K562 (cell line): ENCODE measurements at regions not wholly inside any gene's neighbourhood (a gene's known extent, or its start where the extent isn't known, plus 50 kb on each side); places are given as distances from the start of the nearest gene placed in this dataset.
A peak's percentile ranks its signal among the peaks of the same experiment; 100 is the strongest.

Experiments
- ATAC-seq: fragments of 200-7000 bp; cut with Tn5 transposase; 3 replicates; pipeline ENCODE4 v1.9.1; 2020; ENCODE audit warnings: moderate library complexity
- BruUV-seq: library from RNA; stranded (reverse); fragments of 400-500 nt; replicated peaks from 2 replicates; lab custom pipeline; 2021; lab: Mats Ljungman, UMichigan
- CTCF ChIA-PET: fragments of 300-600 bp; formaldehyde crosslinking; extraction: SDS; loops from one replicate; lab custom pipeline; 2021; ENCODE audit warnings: low intra/inter-chr PET ratio; lab: Yijun Ruan, JAX
- POLR2A ChIA-PET: fragments of 300-600, 350-650 bp; sonication (Branson Sonifier 250); formaldehyde crosslinking; extraction: SDS; loops from one replicate; lab custom pipeline; 2021; ENCODE audit warnings: antibody characterized with exemption, inconsistent platforms; lab: Yijun Ruan, JAX
- DNase-seq, 4 experiments: peaks; one replicate each; pipeline versions ENCODE4 v3.0.0 to v3.0.0-alpha.2; 2011 to 2018; ENCODE audit warnings: low spot score in 3 of 4, mixed read lengths in 3 of 4; ENCODE audit errors: extremely low read depth in 1 of 4
- FAIRE-seq: peaks from 2 replicates; lab custom pipeline; 2011; peaks lifted over from hg19 to GRCh38; lab: Jason Lieb, UNC
- H2AFZ ChIP-seq: 2 replicates; pipeline ENCODE4 v1.6.0; 2011; ENCODE audit warnings: low read depth, low read length, control low read depth, inconsistent platforms
- H3K27ac ChIP-seq: fragments of 200-600 bp; 3 replicates; pipeline ENCODE4 v1.8.0; 2011; ENCODE audit warnings: low read depth, mild to moderate bottlenecking, control low read depth, inconsistent platforms, low read length, moderate library complexity, mixed read lengths; ENCODE audit errors: extremely low read depth
- H3K27me3 ChIP-seq, 2 experiments: fragments of 300-600 bp in 1 of 2; 2 replicates in 1 of 2; 3 replicates in 1 of 2; pipeline versions ENCODE4 v1.6.0 to v1.8.0; 2011; ENCODE audit warnings: inconsistent platforms in 2 of 2, low read length in 2 of 2, mild to moderate bottlenecking in 1 of 2, mixed read lengths in 1 of 2, moderate library complexity in 1 of 2; ENCODE audit not compliant: control insufficient read depth in 2 of 2, insufficient read depth in 2 of 2
- H3K36me3 ChIP-seq: fragments of 300-600 bp; 3 replicates; pipeline ENCODE4 v1.8.0; 2011; ENCODE audit warnings: mild to moderate bottlenecking, low read length, inconsistent platforms; ENCODE audit not compliant: control insufficient read depth, insufficient read depth
- H3K4me1 ChIP-seq, 2 experiments: fragments of 200-600 bp in 1 of 2; replicated peaks in 1 of 2; 2 replicates in 1 of 2; 3 replicates in 1 of 2; pipeline versions ENCODE4 v1.5.1 to v1.8.0; 2011; ENCODE audit warnings: inconsistent platforms in 2 of 2, low read length in 2 of 2, mild to moderate bottlenecking in 1 of 2, mixed read lengths in 1 of 2, moderate library complexity in 1 of 2; ENCODE audit not compliant: control insufficient read depth in 2 of 2, insufficient read depth in 2 of 2
- H3K4me2 ChIP-seq: 2 replicates; pipeline ENCODE4 v1.6.1; 2011; ENCODE audit warnings: low read length, control low read depth, inconsistent platforms, mixed read lengths; ENCODE audit not compliant: insufficient read depth
- H3K4me3 ChIP-seq: fragments of 200-600 bp; sonication (generic), shearing (Covaris generic); 2 replicates; pipeline ENCODE4 v1.5.1; 2016; ENCODE audit warnings: control low read depth, inconsistent platforms
- H3K79me2 ChIP-seq: fragments of 200-600 bp; 3 replicates; pipeline ENCODE4 v1.8.0; 2011; ENCODE audit warnings: low read length, inconsistent platforms; ENCODE audit not compliant: control insufficient read depth, insufficient read depth
- H3K9ac ChIP-seq, 2 experiments: 2 replicates each; pipeline versions ENCODE4 v1.6.0 to v1.6.1; 2011; ENCODE audit warnings: low read depth in 2 of 2, low read length in 2 of 2, control low read depth in 1 of 2, inconsistent platforms in 1 of 2, mild to moderate bottlenecking in 1 of 2, mixed read lengths in 1 of 2; ENCODE audit not compliant: insufficient read depth in 1 of 2
- H3K9me1 ChIP-seq: one replicate; pipeline ENCODE4 v1.6.0; 2011; ENCODE audit warnings: inconsistent platforms, mild to moderate bottlenecking, low read length, moderate library complexity; ENCODE audit not compliant: control insufficient read depth, insufficient read depth
- H3K9me3 ChIP-seq: replicated peaks from 2 replicates; pipeline ENCODE4 v1.5.1; 2011; ENCODE audit warnings: low read depth, low read length, inconsistent platforms; ENCODE audit not compliant: control insufficient read depth, insufficient read depth
- H4K20me1 ChIP-seq: replicated peaks from 2 replicates; pipeline ENCODE4 v1.6.1; 2011; ENCODE audit warnings: low read length, inconsistent platforms, mixed read lengths; ENCODE audit not compliant: control insufficient read depth, insufficient read depth
- E2F6 ChIP-seq, 2 experiments: IDR thresholded peaks; 2 replicates each; pipeline ENCODE4 v1.6.1; 2011; ENCODE audit warnings: borderline replicate concordance in 1 of 2, control low read depth in 1 of 2, low read depth in 1 of 2, low read length in 1 of 2, mild to moderate bottlenecking in 1 of 2, mixed read lengths in 1 of 2, moderate library complexity in 1 of 2; ENCODE audit not compliant: insufficient read depth in 1 of 2, insufficient read length in 1 of 2, poor library complexity in 1 of 2, severe bottlenecking in 1 of 2; ENCODE audit errors: extremely low read depth in 1 of 2
- FOXK2 ChIP-seq, 2 experiments: fragments of 450-650 bp; IDR thresholded peaks in 1 of 2; conservative IDR thresholded peaks in 1 of 2; 2 replicates each; pipeline ENCODE4 v1.6.1; 2016; ENCODE audit warnings: low read depth in 2 of 2, mild to moderate bottlenecking in 1 of 2
- FOXP1 ChIP-seq: sonication (generic); formaldehyde crosslinking; IDR thresholded peaks from 2 replicates; pipeline ENCODE4 v1.8.0; 2022; ENCODE audit warnings: mild to moderate bottlenecking, missing genetic modification reagents
- GATAD2A ChIP-seq: fragments of 450-650 bp; IDR thresholded peaks from 2 replicates; pipeline ENCODE4 v1.6.1; 2017
- NFATC3 ChIP-seq: fragments of 450-650 bp; IDR thresholded peaks from 2 replicates; pipeline ENCODE4 v1.6.1; 2017; ENCODE audit warnings: mild to moderate bottlenecking
- RB1 ChIP-seq: fragments of 450-650 bp; IDR thresholded peaks from 2 replicates; pipeline ENCODE4 v1.6.1; 2017; ENCODE audit warnings: low read depth, mild to moderate bottlenecking
- SFPQ ChIP-seq: fragments of 200-400 bp; formaldehyde crosslinking; IDR thresholded peaks from 2 replicates; pipeline ENCODE4 v1.6.1; 2017; ENCODE audit warnings: mild to moderate bottlenecking, low read depth, low read length, moderate library complexity
- SNIP1 ChIP-seq: fragments of 450-650 bp; IDR thresholded peaks from 2 replicates; pipeline ENCODE4 v1.7.1; 2017; ENCODE audit warnings: low read depth, mild to moderate bottlenecking
- SRSF7 ChIP-seq: fragments of 200-400 bp; formaldehyde crosslinking; optimal IDR thresholded peaks from 2 replicates; pipeline ENCODE3; 2017; ENCODE audit warnings: mild to moderate bottlenecking, low read depth, low read length
- STAT5B ChIP-seq: fragments of 250-450 bp; sonication (Bioruptor Pico); IDR thresholded peaks from 2 replicates; pipeline ENCODE4 v1.8.0; 2021; ENCODE audit warnings: mild to moderate bottlenecking, inconsistent platforms
- WHSC1 ChIP-seq: IDR thresholded peaks from one replicate; pipeline ENCODE4 v1.6.1; 2012; ENCODE audit warnings: low read length, control low read depth, inconsistent platforms
- WGBS: fragments of 100-300 bp; shearing (Covaris generic); methylation state at CpG from one replicate; pipeline ENCODE4 v1.1.6; 2016; ENCODE audit warnings: low coverage, mixed read lengths; ENCODE audit not compliant: insufficient coverage; ENCODE audit errors: missing lambda C conversion rate; 5-methylcytosine and 5-hydroxymethylcytosine counted together
- in situ Hi-C: fragments of 300-500 bp; cut with MboI; formaldehyde crosslinking; loops from 4 replicates; pipeline ENCODE4 v1.15.0; 2018; ENCODE audit warnings: inconsistent platforms, mixed read lengths
- intact Hi-C: fragments of 100-400 bp; cut with micrococcal nuclease; formaldehyde crosslinking; loops from 2 replicates; pipeline ENCODE4 v1.14.2; 2022
- TF ChIP-seq, protein P1 (sequence below): fragments of 250-450 bp; sonication (Bioruptor Pico); IDR thresholded peaks from 2 replicates; pipeline ENCODE4 v1.8.0; 2021; ENCODE audit warnings: borderline replicate concordance, mild to moderate bottlenecking, moderate library complexity; ENCODE audit not compliant: poor library complexity, severe bottlenecking
- TF ChIP-seq, protein P2 (sequence below), 2 experiments: IDR thresholded peaks; 2 replicates each; pipeline ENCODE4 v1.6.1; 2012; ENCODE audit warnings: improper control_type of control experiment in 2 of 2, low read depth in 2 of 2, low read length in 2 of 2, borderline replicate concordance in 1 of 2
- TF ChIP-seq, protein P3 (sequence below): IDR thresholded peaks from 2 replicates; pipeline ENCODE4 v1.6.1; 2016; ENCODE audit warnings: missing genetic modification characterization, missing compliant biosample characterization

DNA sequence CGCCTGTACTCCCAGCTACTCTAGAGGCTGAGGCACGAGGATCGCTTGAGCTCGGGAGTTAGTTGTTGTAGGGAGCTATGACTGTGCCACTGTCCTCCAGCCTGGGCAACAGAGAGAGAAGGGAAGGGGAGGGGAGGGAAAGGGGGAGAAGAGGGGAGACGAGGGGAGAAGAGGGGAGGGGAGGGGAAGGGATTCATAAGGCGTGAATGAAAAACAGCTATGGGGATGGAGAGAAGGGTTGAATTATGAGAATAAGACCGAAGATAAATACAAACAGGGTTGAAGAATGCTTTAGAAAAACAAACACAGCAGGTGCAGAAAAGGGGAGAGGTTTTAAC lies 106.0 kb downstream of the TRIM27 start:
- Histone ChIP-seq H3K9ac (peak overlapping the region; percentile 67 to 90), H3K27ac (no peak overlapping the region), H3K79me2 (no peaks in the 10 kb centered on the region), H3K9me1 (no peaks in the 10 kb centered on the region), H3K9me3 (no peaks in the 10 kb centered on the region), H3K36me3 (no peaks in the 10 kb centered on the region), H3K4me3 (peak overlapping the region; percentile 45), H3K4me1 (peaks cover 7 to 11% of the 10 kb centered on the region in 2 experiments; a peak in 4 of 5 replicates), H3K4me2 (peak overlapping the region; percentile 93), H4K20me1 (no peaks in the 10 kb centered on the region), H2AFZ (peak overlapping the region; percentile 77), H3K27me3 (no peaks in the 10 kb centered on the region)
- DNase-seq (peak in 1 of 4 experiments; percentile 67), FAIRE-seq (peak; percentile 65), ATAC-seq (peak; percentile 72)
- WGBS: 2% methylated on average over 5 of the region's 7 CpGs
- intact Hi-C loops (loop anchor here (2.0 to 10.0 kb wide), 2 partner anchors 23 to 323 kb away; no protein-coding TSS in a partner anchor), in situ Hi-C loops (no loop called here)
- BruUV-seq: no TSS peak
- POLR2A ChIA-PET: interaction anchor here (0.6 to 2.0 kb wide), 12 partner anchors 9 to 1010 kb away, joined by 3 to 13 read pairs (median 4); partner anchors contain the start of gene ZNF311
- CTCF ChIA-PET: interaction anchor here (1.2 kb wide), 1 partner anchor 23 kb away, joined by 3 read pairs; no protein-coding TSS in a partner anchor
- peak in 1 of 2 experiments; percentile 51; a peak in 1 of 4 replicates for TF ChIP-seq FOXK2 (conservative IDR thresholded peaks at IDR 0.05 in 1 of 2, IDR thresholded peaks at IDR 0.05 in 1 of 2; ENCODE audit: low read depth in 2 of 2)
- no peak for TF ChIP-seq SRSF7
- peak in 1 of 2 experiments; percentile 16 for TF ChIP-seq E2F6 (IDR thresholded peaks at IDR 0.05; ENCODE audit: borderline replicate concordance in 1 of 2, extremely low read depth in 1 of 2, insufficient read depth in 1 of 2, insufficient read length in 1 of 2, low read depth in 1 of 2, low read length in 1 of 2, poor library complexity in 1 of 2, severe bottlenecking in 1 of 2)
- TF ChIP-seq FOXP1: no peak
- TF ChIP-seq, protein P1, sequence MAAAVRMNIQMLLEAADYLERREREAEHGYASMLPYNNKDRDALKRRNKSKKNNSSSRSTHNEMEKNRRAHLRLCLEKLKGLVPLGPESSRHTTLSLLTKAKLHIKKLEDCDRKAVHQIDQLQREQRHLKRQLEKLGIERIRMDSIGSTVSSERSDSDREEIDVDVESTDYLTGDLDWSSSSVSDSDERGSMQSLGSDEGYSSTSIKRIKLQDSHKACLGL (CRISPR knock-in tag): no peak
- peak; percentile 82; the same call in 1 of the 2 replicates for TF ChIP-seq NFATC3
- no peak for TF ChIP-seq STAT5B (CRISPR knock-in tag)
- no peak for TF ChIP-seq SFPQ
- TF ChIP-seq, protein P2, sequence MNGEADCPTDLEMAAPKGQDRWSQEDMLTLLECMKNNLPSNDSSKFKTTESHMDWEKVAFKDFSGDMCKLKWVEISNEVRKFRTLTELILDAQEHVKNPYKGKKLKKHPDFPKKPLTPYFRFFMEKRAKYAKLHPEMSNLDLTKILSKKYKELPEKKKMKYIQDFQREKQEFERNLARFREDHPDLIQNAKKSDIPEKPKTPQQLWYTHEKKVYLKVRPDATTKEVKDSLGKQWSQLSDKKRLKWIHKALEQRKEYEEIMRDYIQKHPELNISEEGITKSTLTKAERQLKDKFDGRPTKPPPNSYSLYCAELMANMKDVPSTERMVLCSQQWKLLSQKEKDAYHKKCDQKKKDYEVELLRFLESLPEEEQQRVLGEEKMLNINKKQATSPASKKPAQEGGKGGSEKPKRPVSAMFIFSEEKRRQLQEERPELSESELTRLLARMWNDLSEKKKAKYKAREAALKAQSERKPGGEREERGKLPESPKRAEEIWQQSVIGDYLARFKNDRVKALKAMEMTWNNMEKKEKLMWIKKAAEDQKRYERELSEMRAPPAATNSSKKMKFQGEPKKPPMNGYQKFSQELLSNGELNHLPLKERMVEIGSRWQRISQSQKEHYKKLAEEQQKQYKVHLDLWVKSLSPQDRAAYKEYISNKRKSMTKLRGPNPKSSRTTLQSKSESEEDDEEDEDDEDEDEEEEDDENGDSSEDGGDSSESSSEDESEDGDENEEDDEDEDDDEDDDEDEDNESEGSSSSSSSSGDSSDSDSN (IDR thresholded peaks at IDR 0.05; ENCODE audit: borderline replicate concordance in 1 of 2, low read depth in 2 of 2, low read length in 2 of 2): 0 out of 4 replicates have a peak, but pooled peaks of 1 of the 2 experiments have one; percentile 35
- TF ChIP-seq, protein P3, sequence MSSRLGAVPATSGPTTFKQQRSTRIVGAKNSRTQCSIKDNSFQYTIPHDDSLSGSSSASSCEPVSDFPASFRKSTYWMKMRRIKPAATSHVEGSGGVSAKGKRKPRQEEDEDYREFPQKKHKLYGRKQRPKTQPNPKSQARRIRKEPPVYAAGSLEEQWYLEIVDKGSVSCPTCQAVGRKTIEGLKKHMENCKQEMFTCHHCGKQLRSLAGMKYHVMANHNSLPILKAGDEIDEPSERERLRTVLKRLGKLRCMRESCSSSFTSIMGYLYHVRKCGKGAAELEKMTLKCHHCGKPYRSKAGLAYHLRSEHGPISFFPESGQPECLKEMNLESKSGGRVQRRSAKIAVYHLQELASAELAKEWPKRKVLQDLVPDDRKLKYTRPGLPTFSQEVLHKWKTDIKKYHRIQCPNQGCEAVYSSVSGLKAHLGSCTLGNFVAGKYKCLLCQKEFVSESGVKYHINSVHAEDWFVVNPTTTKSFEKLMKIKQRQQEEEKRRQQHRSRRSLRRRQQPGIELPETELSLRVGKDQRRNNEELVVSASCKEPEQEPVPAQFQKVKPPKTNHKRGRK (tag): peak; percentile 69
- TF ChIP-seq WHSC1: no peak
- peak; percentile 57; the same call in 1 of the 2 replicates for TF ChIP-seq SNIP1
- TF ChIP-seq RB1: 0 out of 2 replicates have a peak, but pooled peaks have one; percentile 36
- peak; percentile 8; the same call in 1 of the 2 replicates for TF ChIP-seq GATAD2A
